ENCODE measurements at regions not wholly inside any gene's neighbourhood (a gene's known extent, or its start where the extent isn't known, plus 50 kb on each side); places are given as distances from the start of the nearest gene placed in this dataset.

- TF ChIP-seq CTCF (IDR thresholded peaks at IDR 0.05) (no peak), EP300 (IDR thresholded peaks at IDR 0.05) (no peak), POLR2A (IDR thresholded peaks at IDR 0.05) (no peak)
These were observed 134.1 kb downstream of the SOX9 start for GRCh38 chr17:72254808-72255449.

Data from ovary (tissue), 3 donors.